AG04449 (cell line): ENCODE measurements at regions not wholly inside any gene's neighbourhood (a gene's known extent, or its start where the extent isn't known, plus 50 kb on each side); places are given as distances from the start of the nearest gene placed in this dataset.
"Not testable (repeated sequence)": the region's sequence is repeated elsewhere in the genome, so short reads cannot be mapped to it uniquely, and the experiment has no call there.

Experiments used
- CTCF ChIA-PET: fragments of 350-600 bp; formaldehyde crosslinking; extraction: SDS; loops from one replicate; lab custom pipeline; 2021; ENCODE audit warnings: antibody characterized with exemption; lab: Yijun Ruan, JAX
- POLR2A ChIA-PET: fragments of 400-600, 350-600 bp; formaldehyde crosslinking; extraction: SDS; loops from one replicate; lab custom pipeline; 2020; ENCODE audit warnings: antibody characterized with exemption, inconsistent platforms; lab: Yijun Ruan, JAX
- DNase-seq: peaks from one replicate; pipeline ENCODE4 v3.0.0-alpha.2; 2010; ENCODE audit warnings: low read depth, low spot score
- H3K4me3 ChIP-seq: 2 replicates; pipeline ENCODE4 v1.5.1; 2011; ENCODE audit warnings: low read depth, mild to moderate bottlenecking, control low read depth, low read length
- CTCF ChIP-seq: IDR thresholded peaks from one replicate; pipeline ENCODE4 v1.5.1; 2011; ENCODE audit warnings: mild to moderate bottlenecking, moderate library complexity, low read length, control low read depth, inconsistent platforms; ENCODE audit not compliant: insufficient read depth; ENCODE audit errors: missing control alignments

GRCh38 chr12:16789204-16789790, 183.3 kb upstream of the LMO3 start:
- no peak for TF ChIP-seq CTCF
- CTCF ChIA-PET, result no interaction called here

GRCh38 chr12:16788506-16789203, 182.7 kb upstream of the LMO3 start:
- H3K4me3 ChIP-seq, result no peak overlapping the region
- TF ChIP-seq CTCF, result no peak
- ChIA-PET POLR2A (no interaction called here), CTCF (no interaction called here)
- DNase-seq, result no peak

More at GRCh38 chr12:16789204-16789790, 183.3 kb upstream of the LMO3 start:
- POLR2A ChIA-PET, result no interaction called here
- DNase-seq, result no peak
- no peak overlapping the region for H3K4me3 ChIP-seq

GRCh38 chr12:16785953-16786352, 180.0 kb upstream of the LMO3 start:
- DNase-seq, result no peak
- ChIA-PET CTCF (no interaction called here), POLR2A (no interaction called here)
- TF ChIP-seq CTCF, result no peak
- no peak overlapping the region for H3K4me3 ChIP-seq

- POLR2A ChIA-PET, result no interaction called here
- no peak for TF ChIP-seq CTCF
- CTCF ChIA-PET, result no interaction called here
- H3K4me3 ChIP-seq, result no peak overlapping the region
- no peak for DNase-seq
These were observed 179.6 kb upstream of the LMO3 start for GRCh38 chr12:16785524-16785923.

- H3K4me3 ChIP-seq, POLR2A ChIA-PET, DNase-seq, CTCF ChIA-PET: not testable (repeated sequence)
These were observed 163.2 kb upstream of the LMO3 start for GRCh38 chr12:16769129-16769528.

GRCh38 chr12:16766736-16767135, 160.8 kb upstream of the LMO3 start:
- H3K4me3 ChIP-seq, result no peak overlapping the region
- ChIA-PET POLR2A (no interaction called here), CTCF (no interaction called here)
- no peak for DNase-seq
- TF ChIP-seq CTCF, result no peak

- H3K4me3 ChIP-seq, result no peak overlapping the region
- CTCF ChIA-PET, result no interaction called here
- TF ChIP-seq CTCF, result no peak
- POLR2A ChIA-PET, result no interaction called here
- DNase-seq, result no peak
These were observed 157.9 kb upstream of the LMO3 start for GRCh38 chr12:16763901-16764300.
